Kidney (tissue), 13 donors: ENCODE measurements at regions not wholly inside any gene's neighbourhood (a gene's known extent, or its start where the extent isn't known, plus 50 kb on each side); places are given as distances from the start of the nearest gene placed in this dataset.
A peak's percentile ranks its signal among the peaks of the same experiment; 100 is the strongest.

Source experiments
- DNase-seq, 5 donors: peaks; one replicate each; pipeline ENCODE4 v3.0.0-alpha.2; 2013 to 2020
- FAIRE-seq: peaks from 2 replicates; lab custom pipeline; 2012; peaks lifted over from hg19 to GRCh38; lab: Jason Lieb, UNC
- H3K27ac ChIP-seq, 2 donors: one replicate each; pipeline ENCODE4 v1.7.0; 2013; ENCODE audit warnings: low read depth in 2 of 2, low read length in 2 of 2, inconsistent platforms in 1 of 2
- H3K27me3 ChIP-seq: one replicate; pipeline ENCODE4 v1.7.1; 2013; ENCODE audit warnings: low read length, inconsistent platforms; ENCODE audit not compliant: control insufficient read depth, insufficient read depth
- H3K36me3 ChIP-seq, 3 donors: one replicate each; pipeline versions ENCODE4 v1.7.0 to v1.7.1; 2013; ENCODE audit warnings: low read length in 3 of 3, control low read depth in 1 of 3, inconsistent platforms in 1 of 3; ENCODE audit not compliant: insufficient read depth in 3 of 3, control insufficient read depth in 2 of 3
- H3K4me1 ChIP-seq, 3 donors: one replicate each; pipeline versions ENCODE4 v1.7.0 to v1.7.1; 2013; ENCODE audit warnings: low read length in 3 of 3, inconsistent platforms in 1 of 3, low read depth in 1 of 3; ENCODE audit not compliant: control insufficient read depth in 2 of 3, insufficient read depth in 2 of 3
- H3K4me3 ChIP-seq, 3 donors: one replicate each; pipeline versions ENCODE4 v1.7.0 to v1.8.1; 2013; ENCODE audit warnings: low read length in 3 of 3, control low read depth in 1 of 3, inconsistent platforms in 1 of 3
- H3K9ac ChIP-seq, 3 donors: one replicate each; pipeline versions ENCODE4 v1.7.0 to v1.7.1; 2013; ENCODE audit warnings: low read length in 3 of 3, control low read depth in 1 of 3, inconsistent platforms in 1 of 3
- H3K9me3 ChIP-seq, 3 donors: one replicate each; pipeline versions ENCODE4 v1.7.0 to v1.7.1; 2013; ENCODE audit warnings: low read length in 3 of 3, control low read depth in 1 of 3, inconsistent platforms in 1 of 3; ENCODE audit not compliant: control insufficient read depth in 2 of 3, insufficient read depth in 1 of 3
- CTCF ChIP-seq: IDR thresholded peaks from 3 replicates; pipeline ENCODE4 v1.5.1; 2012; ENCODE audit warnings: mild to moderate bottlenecking, moderate library complexity, borderline replicate concordance; ENCODE audit not compliant: insufficient read depth; ENCODE audit errors: extremely low read depth
- intact Hi-C: fragments of 100-400 bp; cut with DNase I; formaldehyde crosslinking; loops from one replicate; pipeline ENCODE4 v1.11.1; 2022
- donor health status: control.
- donor health status: control.
- donor health status: control.
- donor health status: control.
- donor health status: control.
- donor health status: DM: yes; HTN: yes; CAD: no.
- donor health status: Normal renal cell carcinoma (clear cell type).

- intact Hi-C loops: no loop called here
- Histone ChIP-seq H3K9ac (no peak overlapping the region), H3K4me1 (no peaks in the 10 kb centered on the region), H3K36me3 (no peaks in the 10 kb centered on the region), H3K4me3 (no peak overlapping the region), H3K27ac (no peak overlapping the region), H3K9me3 (no peaks in the 10 kb centered on the region), H3K27me3 (no peaks in the 10 kb centered on the region)
- FAIRE-seq (no peak), DNase-seq (no peak)
- TF ChIP-seq CTCF: no peak
These were observed 569.7 kb downstream of the REEP3 start for GRCh38 chr10:64090865-64091264.

- H3K9ac ChIP-seq: no peak overlapping the region
- no peaks in the 10 kb centered on the region for H3K4me1 ChIP-seq
- H3K36me3 ChIP-seq: no peaks in the 10 kb centered on the region
- FAIRE-seq: no peak
- TF ChIP-seq CTCF: peak; percentile 31
- no peak overlapping the region for H3K27ac ChIP-seq
- intact Hi-C loops: no loop called here
- H3K27me3 ChIP-seq: no peaks in the 10 kb centered on the region
- no peak overlapping the region for H3K4me3 ChIP-seq
- DNase-seq: peak in 2 of 5 donors; percentile 29 to 43
- H3K9me3 ChIP-seq: no peaks in the 10 kb centered on the region
These were observed 570.7 kb downstream of the REEP3 start for GRCh38 chr10:64091897-64092296.

- intact Hi-C loops: no loop called here
These were observed 572.1 kb downstream of the REEP3 start for GRCh38 chr10:64093304-64093703.

More at GRCh38 chr10:64093304-64093703, 572.1 kb downstream of the REEP3 start:
- Histone ChIP-seq H3K4me1 (no peaks in the 10 kb centered on the region), H3K27me3 (no peaks in the 10 kb centered on the region), H3K9me3 (no peaks in the 10 kb centered on the region), H3K27ac (no peak overlapping the region), H3K4me3 (no peak overlapping the region), H3K9ac (no peak overlapping the region), H3K36me3 (no peaks in the 10 kb centered on the region)
- FAIRE-seq (no peak), DNase-seq (no peak)
- TF ChIP-seq CTCF: no peak
